ENCODE measurements at regions not wholly inside any gene's neighbourhood (a gene's known extent, or its start where the extent isn't known, plus 50 kb on each side); places are given as distances from the start of the nearest gene placed in this dataset.

GRCh38 chr5:3056866-3057265 lies 305.4 kb upstream of the IRX2 start:
- TF ChIP-seq CTCF (IDR thresholded peaks at IDR 0.05) (no peak), RCOR1 (IDR thresholded peaks at IDR 0.05; ENCODE audit: low read length) (no peak), EP300 (IDR thresholded peaks at IDR 0.05; ENCODE audit: borderline replicate concordance in 1 of 2, low read depth in 1 of 2, low read length in 1 of 2) (no peak), FOXM1 (IDR thresholded peaks at IDR 0.05; ENCODE audit: low read depth) (no peak), TEAD4 (IDR thresholded peaks at IDR 0.05; ENCODE audit: borderline replicate concordance, insufficient read depth) (no peak)
